Mesenchymal stem cell (in vitro differentiated cells and primary cell): ENCODE measurements at regions not wholly inside any gene's neighbourhood (a gene's known extent, or its start where the extent isn't known, plus 50 kb on each side); places are given as distances from the start of the nearest gene placed in this dataset.

Experiments
- DNase-seq: peaks from one replicate; pipeline ENCODE4 v3.0.0-alpha.2; 2013
- H2AFZ ChIP-seq: one replicate; pipeline ENCODE4 v1.6.1; 2013; ENCODE audit warnings: low read depth, mild to moderate bottlenecking, control low read depth, inconsistent platforms, low read length, moderate library complexity
- H2AK5ac ChIP-seq: 2 replicates; pipeline ENCODE4 v1.6.1; 2013; ENCODE audit warnings: low read length, moderate library complexity, mild to moderate bottlenecking, inconsistent platforms; ENCODE audit not compliant: severe bottlenecking
- H2BK120ac ChIP-seq: one replicate; pipeline ENCODE4 v1.6.1; 2013; ENCODE audit warnings: low read depth, mild to moderate bottlenecking, inconsistent platforms, low read length, moderate library complexity
- H2BK12ac ChIP-seq, 2 experiments: one replicate each; pipeline ENCODE4 v1.6.1; 2013; ENCODE audit warnings: inconsistent platforms in 2 of 2, low read length in 2 of 2, mild to moderate bottlenecking in 2 of 2, moderate library complexity in 2 of 2, control low read depth in 1 of 2
- H2BK15ac ChIP-seq: one replicate; pipeline ENCODE4 v1.6.1; 2013; ENCODE audit warnings: mild to moderate bottlenecking, low read depth, inconsistent platforms; ENCODE audit not compliant: poor library complexity, severe bottlenecking
- H2BK5ac ChIP-seq: 2 replicates; pipeline ENCODE4 v1.6.1; 2013; ENCODE audit warnings: low read depth, mild to moderate bottlenecking, low read length, control low read depth, inconsistent platforms; ENCODE audit not compliant: poor library complexity, severe bottlenecking
- H3K14ac ChIP-seq, 2 experiments: one replicate each; pipeline ENCODE4 v1.6.1; 2013; ENCODE audit warnings: inconsistent platforms in 2 of 2, low read length in 2 of 2, control low read depth in 1 of 2, mild to moderate bottlenecking in 1 of 2, moderate library complexity in 1 of 2
- H3K18ac ChIP-seq, 2 experiments: one replicate each; pipeline ENCODE4 v1.6.1; 2013; ENCODE audit warnings: inconsistent platforms in 2 of 2, low read length in 2 of 2, control low read depth in 1 of 2, low read depth in 1 of 2, mild to moderate bottlenecking in 1 of 2
- H3K23ac ChIP-seq, 2 experiments: one replicate each; pipeline ENCODE4 v1.6.1; 2013; ENCODE audit warnings: inconsistent platforms in 2 of 2, low read length in 2 of 2, mild to moderate bottlenecking in 2 of 2, moderate library complexity in 2 of 2, control low read depth in 1 of 2
- H3K27ac ChIP-seq: 2 replicates; pipeline ENCODE4 v1.5.1; 2013; ENCODE audit warnings: mild to moderate bottlenecking, moderate library complexity, low read length, control low read depth, inconsistent platforms; ENCODE audit not compliant: poor library complexity, severe bottlenecking
- H3K27me3 ChIP-seq, 2 experiments: 2 replicates each; pipeline versions ENCODE4 v1.6.1 to v1.7.0; 2013; ENCODE audit warnings: low read length in 2 of 2, mild to moderate bottlenecking in 2 of 2, moderate library complexity in 2 of 2, control low read depth in 1 of 2, inconsistent platforms in 1 of 2; ENCODE audit not compliant: control insufficient read depth in 1 of 2, insufficient read depth in 1 of 2
- H3K36me3 ChIP-seq, 2 experiments: 2 replicates each; pipeline versions ENCODE4 v1.6.1 to v1.7.0; 2013; ENCODE audit warnings: low read length in 2 of 2, control low read depth in 1 of 2, inconsistent platforms in 1 of 2, low read depth in 1 of 2, mild to moderate bottlenecking in 1 of 2; ENCODE audit not compliant: insufficient read depth in 2 of 2, control insufficient read depth in 1 of 2
- H3K4ac ChIP-seq, 2 experiments: one replicate each; pipeline ENCODE4 v1.6.1; 2013; ENCODE audit warnings: inconsistent platforms in 2 of 2, low read length in 2 of 2, mild to moderate bottlenecking in 2 of 2, moderate library complexity in 2 of 2, control low read depth in 1 of 2, low read depth in 1 of 2
- H3K4me1 ChIP-seq: 2 replicates; pipeline ENCODE4 v1.6.1; 2013; ENCODE audit warnings: low read depth, low read length, control low read depth; ENCODE audit not compliant: control insufficient read depth, insufficient read depth
- H3K4me2 ChIP-seq: 2 replicates; pipeline ENCODE4 v1.6.1; 2013; ENCODE audit warnings: low read length, mild to moderate bottlenecking, inconsistent platforms; ENCODE audit not compliant: poor library complexity, severe bottlenecking
- H3K4me3 ChIP-seq, 2 experiments: 2 replicates each; pipeline versions ENCODE4 v1.5.1 to v1.7.0; 2013; ENCODE audit warnings: low read length in 2 of 2, mild to moderate bottlenecking in 2 of 2, control low read depth in 1 of 2, low read depth in 1 of 2; ENCODE audit not compliant: insufficient read depth in 1 of 2
- H3K79me1 ChIP-seq: replicated peaks from 2 replicates; pipeline ENCODE4 v1.6.1; 2013; ENCODE audit warnings: mild to moderate bottlenecking, control low read depth, low read length, inconsistent platforms; ENCODE audit not compliant: poor library complexity, severe bottlenecking
- H3K9ac ChIP-seq: 2 replicates; pipeline ENCODE4 v1.7.0; 2013; ENCODE audit warnings: mild to moderate bottlenecking, low read length, moderate library complexity
- H3K9me3 ChIP-seq: 2 replicates; pipeline ENCODE4 v1.7.0; 2013; ENCODE audit warnings: mild to moderate bottlenecking, low read length; ENCODE audit not compliant: control insufficient read depth
- H4K8ac ChIP-seq: one replicate; pipeline ENCODE4 v1.6.1; 2013; ENCODE audit warnings: inconsistent platforms, mild to moderate bottlenecking, low read length, moderate library complexity
- H4K91ac ChIP-seq: one replicate; pipeline ENCODE4 v1.6.1; 2013; ENCODE audit warnings: mild to moderate bottlenecking, low read length, inconsistent platforms
- WGBS: methylation state at CpG from one replicate; pipeline ENCODE4 v1.1.7; 2013; ENCODE audit warnings: mixed read lengths; 5-methylcytosine and 5-hydroxymethylcytosine counted together

DNA sequence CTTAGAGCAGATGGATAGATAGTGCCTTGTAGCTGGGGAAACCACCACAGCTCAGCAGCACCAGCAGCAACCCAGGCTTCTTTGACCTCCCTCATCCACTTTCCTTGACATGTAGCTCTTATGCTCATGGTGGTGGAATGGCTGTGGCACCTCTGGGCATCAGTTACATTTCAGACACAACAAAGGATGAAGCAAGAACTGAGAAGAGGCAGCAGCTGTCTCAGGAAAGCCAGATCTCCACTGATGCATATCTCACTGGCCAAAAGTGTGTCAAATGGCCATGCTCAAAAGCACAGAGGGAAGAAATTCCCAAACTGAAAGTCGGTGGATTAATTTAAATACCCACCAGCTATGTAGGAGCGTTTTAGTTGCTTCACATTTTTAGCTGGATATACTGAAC is 671.4 kb upstream of the SALL1 start:
- Histone ChIP-seq H2AK5ac (no peak overlapping the region), H3K9ac (no peak overlapping the region), H3K4me1 (no peaks in the 10 kb centered on the region), H2BK15ac (no peak overlapping the region), H3K4ac (no peak overlapping the region), H3K4me3 (no peak overlapping the region), H2AFZ (no peak overlapping the region), H3K36me3 (no peaks in the 10 kb centered on the region), H4K8ac (peak overlapping the region; percentile 12), H3K79me1 (no peaks in the 10 kb centered on the region), H3K9me3 (no peaks in the 10 kb centered on the region), H2BK120ac (peak overlapping the region; percentile 1), H3K14ac (no peak overlapping the region), H3K18ac (no peak overlapping the region), H2BK12ac (peak overlapping the region; percentile 12 to 69), H3K27ac (no peak overlapping the region), H3K27me3 (peaks cover 0 to 9% of the 10 kb centered on the region in 2 experiments), H2BK5ac (no peak overlapping the region), H3K23ac (no peak overlapping the region), H3K4me2 (no peak overlapping the region), H4K91ac (peak overlapping the region; percentile 25)
- DNase-seq = no peak
- 90% methylated on average over 2 of the region's 2 CpGs for WGBS

GRCh38 chr16:51821527-51821926 is 670.5 kb upstream of the SALL1 start:
- Histone ChIP-seq H2BK15ac (no peak overlapping the region), H2AK5ac (no peak overlapping the region), H3K36me3 (no peaks in the 10 kb centered on the region), H2AFZ (no peak overlapping the region), H4K91ac (no peak overlapping the region), H3K14ac (no peak overlapping the region), H4K8ac (no peak overlapping the region), H3K23ac (no peak overlapping the region), H2BK5ac (no peak overlapping the region), H2BK12ac (no peak overlapping the region), H3K4ac (no peak overlapping the region), H3K9me3 (no peaks in the 10 kb centered on the region), H3K4me3 (no peak overlapping the region), H3K27ac (no peak overlapping the region), H3K4me2 (no peak overlapping the region), H3K27me3 (peaks cover 0 to 9% of the 10 kb centered on the region in 2 experiments), H2BK120ac (no peak overlapping the region), H3K18ac (no peak overlapping the region), H3K9ac (no peak overlapping the region), H3K79me1 (no peaks in the 10 kb centered on the region), H3K4me1 (no peaks in the 10 kb centered on the region)
- DNase-seq = no peak
- WGBS = 100% methylated on average over 1 of the region's 1 CpG

DNA sequence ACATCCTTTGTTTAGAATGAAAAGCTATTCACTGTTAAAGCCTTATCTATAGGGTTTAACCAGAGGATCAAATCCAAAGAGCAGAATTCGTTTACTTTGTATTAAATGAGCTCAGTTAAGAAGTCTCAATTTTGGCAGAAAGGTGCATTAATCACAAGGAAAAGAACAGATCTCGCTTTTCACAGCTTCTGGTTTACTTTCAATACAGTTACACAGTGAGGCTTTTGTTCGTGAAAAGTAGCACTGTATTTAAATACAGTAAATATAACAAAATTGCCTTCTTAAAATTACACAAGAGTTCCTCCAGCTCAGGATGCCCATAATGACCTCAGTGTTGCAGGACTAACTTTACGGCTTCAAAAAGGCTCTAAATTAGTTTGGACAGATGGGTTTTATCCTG is 669.1 kb upstream of the SALL1 start:
- Histone ChIP-seq H2BK15ac (no peak overlapping the region), H2AK5ac (no peak overlapping the region), H3K9me3 (no peaks in the 10 kb centered on the region), H3K79me1 (no peaks in the 10 kb centered on the region), H3K18ac (no peak overlapping the region), H3K27ac (no peak overlapping the region), H2BK120ac (no peak overlapping the region), H2AFZ (no peak overlapping the region), H3K9ac (no peak overlapping the region), H3K27me3 (peaks cover 0 to 9% of the 10 kb centered on the region in 2 experiments), H3K4me2 (no peak overlapping the region), H4K8ac (no peak overlapping the region), H3K4me1 (no peaks in the 10 kb centered on the region), H2BK12ac (no peak overlapping the region), H3K36me3 (no peaks in the 10 kb centered on the region), H3K14ac (no peak overlapping the region), H4K91ac (no peak overlapping the region), H3K4me3 (no peak overlapping the region), H2BK5ac (no peak overlapping the region), H3K23ac (no peak overlapping the region), H3K4ac (no peak overlapping the region)
- WGBS = 64% methylated on average over 3 of the region's 4 CpGs
- DNase-seq = no peak

GRCh38 chr16:51818342-51818944 is 667.4 kb upstream of the SALL1 start:
- peak overlapping the region; percentile 25 for H2BK5ac ChIP-seq
- H3K4me3 ChIP-seq = no peak overlapping the region
- H2AFZ ChIP-seq = no peak overlapping the region
- H3K36me3 ChIP-seq = no peaks in the 10 kb centered on the region
- DNase-seq = peak; percentile 49
- H3K9me3 ChIP-seq = peaks cover 3% of the 10 kb centered on the region
- no peak overlapping the region for H4K8ac ChIP-seq
- no peak overlapping the region for H2AK5ac ChIP-seq
- peaks cover 0 to 9% of the 10 kb centered on the region in 2 experiments for H3K27me3 ChIP-seq
- no peak overlapping the region for H3K27ac ChIP-seq
- H3K23ac ChIP-seq = no peak overlapping the region
- no peak overlapping the region for H4K91ac ChIP-seq
- H3K4ac ChIP-seq = no peak overlapping the region
- H2BK12ac ChIP-seq = peak overlapping the region in 1 of 2 experiments; percentile 52
- no peak overlapping the region for H3K4me2 ChIP-seq
- no peak overlapping the region for H3K9ac ChIP-seq
- H3K14ac ChIP-seq = no peak overlapping the region
- H2BK15ac ChIP-seq = peak overlapping the region; percentile 82
- no peaks in the 10 kb centered on the region for H3K79me1 ChIP-seq
- WGBS = 57% methylated on average over 4 of the region's 4 CpGs
- peak overlapping the region in 1 of 2 experiments; percentile 29 for H3K18ac ChIP-seq
- no peaks in the 10 kb centered on the region for H3K4me1 ChIP-seq
- no peak overlapping the region for H2BK120ac ChIP-seq
